ENCODE measurements at regions not wholly inside any gene's neighbourhood (a gene's known extent, or its start where the extent isn't known, plus 50 kb on each side); places are given as distances from the start of the nearest gene placed in this dataset.

GRCh38 chr11:90330632-90331031, 107.8 kb upstream of the CHORDC1 start:
- Histone ChIP-seq H3K36me3 (ENCODE audit: control insufficient read depth in 2 of 2, insufficient read depth in 1 of 2, low read length in 2 of 2) (no peaks in the 10 kb centered on the region), H3K27ac (ENCODE audit: extremely low read depth, low read depth, low read length) (no peak overlapping the region), H3K4me3 (ENCODE audit: low read depth, low read length) (no peak overlapping the region), H3K9me3 (ENCODE audit: control insufficient read depth, insufficient read depth, low read depth, low read length) (no peaks in the 10 kb centered on the region), H3K4me1 (ENCODE audit: control insufficient read depth, insufficient read depth, low read length) (no peaks in the 10 kb centered on the region)
- CTCF ChIA-PET = interaction anchor here (0.7 kb wide), 1 partner anchor 1571 kb away, joined by 3 read pairs; no protein-coding TSS in a partner anchor
- no peak for TF ChIP-seq INSM2 (tag by site-specific recombination; IDR thresholded peaks at IDR 0.05)
- no peak for TF ChIP-seq ZNF24 (tag by site-specific recombination; IDR thresholded peaks at IDR 0.05)
- TF ChIP-seq HIC1 (tag by site-specific recombination; IDR thresholded peaks at IDR 0.05) = no peak
- TF ChIP-seq ZNF223 (tag by site-specific recombination; IDR thresholded peaks at IDR 0.05) = no peak
- no peak for TF ChIP-seq ZNF157 (tag by site-specific recombination; IDR thresholded peaks at IDR 0.05)
- TF ChIP-seq ZXDB (tag by site-specific recombination; IDR thresholded peaks at IDR 0.05) = no peak
- no peak for TF ChIP-seq ZNF624 (tag by site-specific recombination; IDR thresholded peaks at IDR 0.05)
- no peak for TF ChIP-seq ZNF416 (tag by site-specific recombination; IDR thresholded peaks at IDR 0.05)
- no peak for TF ChIP-seq ZNF707 (tag by site-specific recombination; IDR thresholded peaks at IDR 0.05)
- TF ChIP-seq HOXC10 (CRISPR knock-in tag; IDR thresholded peaks at IDR 0.05) = no peak
- TF ChIP-seq PATZ1 (tag by site-specific recombination; IDR thresholded peaks at IDR 0.05) = no peak
- no peak for TF ChIP-seq ZNF660 (tag by site-specific recombination; IDR thresholded peaks at IDR 0.05)
- TF ChIP-seq ZNF174 (tag by site-specific recombination; IDR thresholded peaks at IDR 0.05) = no peak
- no peak for TF ChIP-seq ZNF510 (tag by site-specific recombination; IDR thresholded peaks at IDR 0.05; ENCODE audit: insufficient replicate concordance)
- no peak for TF ChIP-seq ZNF302 (tag by site-specific recombination; IDR thresholded peaks at IDR 0.05; ENCODE audit: low read depth)
- no peak for TF ChIP-seq GLIS2 (tag by site-specific recombination; IDR thresholded peaks at IDR 0.05)
- no peak for TF ChIP-seq ZNF37A (tag by site-specific recombination; IDR thresholded peaks at IDR 0.05)
- TF ChIP-seq ZNF175 (tag by site-specific recombination; IDR thresholded peaks at IDR 0.05) = no peak
- no peak for TF ChIP-seq SCRT1 (tag by site-specific recombination; IDR thresholded peaks at IDR 0.05; ENCODE audit: borderline replicate concordance)
- TF ChIP-seq ZNF311 (tag by site-specific recombination; IDR thresholded peaks at IDR 0.05; ENCODE audit: borderline replicate concordance) = no peak
- POLR2A ChIA-PET = no interaction called here

GRCh38 chr11:90329043-90329442, 106.2 kb upstream of the CHORDC1 start:
- ChIA-PET CTCF (no interaction called here), POLR2A (no interaction called here)
- TF ChIP-seq PRDM10 (tag by site-specific recombination; IDR thresholded peaks at IDR 0.05) (no peak), ZNF266 (tag by site-specific recombination; IDR thresholded peaks at IDR 0.05; ENCODE audit: low read depth) (no peak), ZNF658 (tag by site-specific recombination; IDR thresholded peaks at IDR 0.05) (no peak), ZNF571 (tag by site-specific recombination; IDR thresholded peaks at IDR 0.05) (no peak), ZNF48 (tag by site-specific recombination; IDR thresholded peaks at IDR 0.05) (no peak), ZBTB21 (tag by site-specific recombination; IDR thresholded peaks at IDR 0.05) (no peak), ZNF140 (tag by site-specific recombination; IDR thresholded peaks at IDR 0.05) (no peak), ZNF223 (tag by site-specific recombination; IDR thresholded peaks at IDR 0.05) (no peak), PRDM1 (tag by site-specific recombination; IDR thresholded peaks at IDR 0.05) (no peak)
- H3K4me3 ChIP-seq (ENCODE audit: low read depth, low read length) = no peak overlapping the region
- no peaks in the 10 kb centered on the region for H3K4me1 ChIP-seq (ENCODE audit: control insufficient read depth, insufficient read depth, low read length)
- H3K9me3 ChIP-seq (ENCODE audit: control insufficient read depth, insufficient read depth, low read depth, low read length) = no peaks in the 10 kb centered on the region
- no peak overlapping the region for H3K27ac ChIP-seq (ENCODE audit: extremely low read depth, low read depth, low read length)
- no peaks in the 10 kb centered on the region for H3K36me3 ChIP-seq (ENCODE audit: control insufficient read depth in 2 of 2, insufficient read depth in 1 of 2, low read length in 2 of 2)
